Colonic mucosa (tissue), 4 donors: ENCODE measurements at regions not wholly inside any gene's neighbourhood (a gene's known extent, or its start where the extent isn't known, plus 50 kb on each side); places are given as distances from the start of the nearest gene placed in this dataset.

ENCODE experiments used
- DNase-seq: peaks from one replicate; pipeline ENCODE4 v3.0.0-alpha.2; 2020
- H3K27ac ChIP-seq: fragments of 200-600 bp; one replicate; pipeline ENCODE4 v1.8.0; 2021
- H3K27me3 ChIP-seq: fragments of 200-600 bp; one replicate; pipeline ENCODE4 v1.8.0; 2021
- H3K36me3 ChIP-seq: fragments of 200-600 bp; one replicate; pipeline ENCODE4 v1.8.0; 2021
- H3K4me1 ChIP-seq: fragments of 200-600 bp; one replicate; pipeline ENCODE4 v1.8.0; 2021; ENCODE audit warnings: mild to moderate bottlenecking
- H3K4me3 ChIP-seq: fragments of 200-600 bp; one replicate; pipeline ENCODE4 v1.8.0; 2021
- H3K9ac ChIP-seq, 2 donors: one replicate each; pipeline ENCODE4 v1.7.0; 2013; ENCODE audit warnings: control low read depth in 2 of 2, low read depth in 2 of 2, low read length in 2 of 2
- H3K9me3 ChIP-seq: fragments of 200-600 bp; one replicate; pipeline ENCODE4 v1.8.0; 2021
- CTCF ChIP-seq: fragments of 200-600 bp; IDR thresholded peaks from one replicate; pipeline ENCODE4 v1.8.0; 2022; ENCODE audit warnings: antibody characterized with exemption, mild to moderate bottlenecking
- intact Hi-C: fragments of 100-400 bp; cut with DNase I; formaldehyde crosslinking; loops from one replicate; pipeline ENCODE4 v1.14.1; 2022
- donor health status: healthy.
- donor health status: DM: no; HTN: no; CAD: no.
- donor health status: DM: no; HTN: no; CAD: no.

GRCh38 chr22:49183826-49184216, 643.9 kb downstream of the BRD1 start:
- H3K27me3 ChIP-seq = no peaks in the 10 kb centered on the region
- H3K36me3 ChIP-seq = no peaks in the 10 kb centered on the region
- H3K9me3 ChIP-seq = no peaks in the 10 kb centered on the region
- no peak for DNase-seq
- H3K27ac ChIP-seq = no peak overlapping the region
- no peaks in the 10 kb centered on the region for H3K4me1 ChIP-seq
- H3K9ac ChIP-seq = no peak overlapping the region
- H3K4me3 ChIP-seq = no peak overlapping the region
- TF ChIP-seq CTCF = no peak
- intact Hi-C loops = no loop called here

- Histone ChIP-seq H3K27ac (no peak overlapping the region), H3K9me3 (no peaks in the 10 kb centered on the region), H3K4me1 (no peaks in the 10 kb centered on the region), H3K4me3 (no peak overlapping the region), H3K27me3 (no peaks in the 10 kb centered on the region), H3K36me3 (no peaks in the 10 kb centered on the region), H3K9ac (no peak overlapping the region)
- TF ChIP-seq CTCF = no peak
- intact Hi-C loops = no loop called here
- DNase-seq = no peak
Measured at GRCh38 chr22:49183208-49183825, 644.4 kb downstream of the BRD1 start.

- no peak overlapping the region for H3K4me3 ChIP-seq
- H3K9me3 ChIP-seq = no peaks in the 10 kb centered on the region
- DNase-seq = no peak
- no peaks in the 10 kb centered on the region for H3K4me1 ChIP-seq
- H3K27ac ChIP-seq = no peak overlapping the region
- no peaks in the 10 kb centered on the region for H3K36me3 ChIP-seq
- H3K9ac ChIP-seq = no peak overlapping the region
- no peaks in the 10 kb centered on the region for H3K27me3 ChIP-seq
- intact Hi-C loops = no loop called here
- no peak for TF ChIP-seq CTCF
Measured at GRCh38 chr22:49182416-49182815, 645.3 kb downstream of the BRD1 start.

GRCh38 chr22:49181942-49182341, 645.7 kb downstream of the BRD1 start:
- Histone ChIP-seq H3K27ac (no peak overlapping the region), H3K4me1 (no peaks in the 10 kb centered on the region), H3K9ac (no peak overlapping the region), H3K27me3 (no peaks in the 10 kb centered on the region), H3K4me3 (no peak overlapping the region), H3K36me3 (no peaks in the 10 kb centered on the region), H3K9me3 (no peaks in the 10 kb centered on the region)
- no peak for TF ChIP-seq CTCF
- intact Hi-C loops = no loop called here
- no peak for DNase-seq

GRCh38 chr22:49181431-49181830, 646.2 kb downstream of the BRD1 start:
- no peak for DNase-seq
- TF ChIP-seq CTCF = no peak

DNA sequence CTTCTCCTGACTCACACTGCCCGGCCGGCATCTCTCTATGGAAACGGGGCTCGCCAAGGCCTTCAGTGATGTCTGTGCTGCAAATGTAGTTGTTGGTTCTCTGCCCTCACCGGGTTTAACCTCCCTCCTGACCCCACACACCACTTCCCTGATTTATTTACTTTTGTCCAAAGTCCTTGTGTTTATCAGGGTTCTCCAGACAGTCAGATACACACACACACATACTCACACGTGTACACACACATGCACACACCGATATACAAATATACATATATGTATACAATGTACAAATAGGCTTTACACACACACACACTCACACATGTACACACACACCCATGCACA, 647.0 kb downstream of the BRD1 start:
- intact Hi-C loops = no loop called here

More at GRCh38 chr22:49181431-49181830, 646.2 kb downstream of the BRD1 start:
- Histone ChIP-seq H3K9ac (no peak overlapping the region), H3K4me3 (no peak overlapping the region), H3K27me3 (no peaks in the 10 kb centered on the region), H3K36me3 (no peaks in the 10 kb centered on the region), H3K4me1 (no peaks in the 10 kb centered on the region), H3K9me3 (no peaks in the 10 kb centered on the region), H3K27ac (no peak overlapping the region)
- intact Hi-C loops = no loop called here

More for the DNA sequence above, 647.0 kb downstream of the BRD1 start:
- Histone ChIP-seq H3K4me1 (no peaks in the 10 kb centered on the region), H3K36me3 (no peaks in the 10 kb centered on the region), H3K4me3 (no peak overlapping the region), H3K9me3 (no peaks in the 10 kb centered on the region), H3K9ac (no peak overlapping the region), H3K27me3 (no peaks in the 10 kb centered on the region), H3K27ac (no peak overlapping the region)
- TF ChIP-seq CTCF = no peak
- no peak for DNase-seq
